Fibroblast of skin of scalp (primary cell): ENCODE measurements at regions not wholly inside any gene's neighbourhood (a gene's known extent, or its start where the extent isn't known, plus 50 kb on each side); places are given as distances from the start of the nearest gene placed in this dataset.
"Not testable (repeated sequence)": the region's sequence is repeated elsewhere in the genome, so short reads cannot be mapped to it uniquely, and the experiment has no call there.

Experiments used
- DNase-seq: peaks from one replicate; pipeline ENCODE4 v3.0.0-alpha.2; 2013

GRCh38 chr3:28951772-28952556 lies 328.9 kb upstream of the RBMS3 start:
- DNase-seq: no peak

GRCh38 chr3:28958656-28959055 lies 322.2 kb upstream of the RBMS3 start:
- DNase-seq: no peak

GRCh38 chr3:28971156-28971555 lies 309.7 kb upstream of the RBMS3 start:
- peak; percentile 22 for DNase-seq

- DNase-seq: peak; percentile 49
Measured at GRCh38 chr3:28972921-28973320, 307.9 kb upstream of the RBMS3 start.

- DNase-seq: peak; percentile 41
Measured at GRCh38 chr3:28973609-28974008, 307.3 kb upstream of the RBMS3 start.

GRCh38 chr3:28978092-28978491 lies 302.8 kb upstream of the RBMS3 start:
- no peak for DNase-seq

- DNase-seq: no peak
Measured at GRCh38 chr3:28980131-28980530, 300.7 kb upstream of the RBMS3 start.

GRCh38 chr3:28980631-28981030 lies 300.2 kb upstream of the RBMS3 start:
- no peak for DNase-seq

- no peak for DNase-seq
Measured at GRCh38 chr3:28982906-28983305, 298.0 kb upstream of the RBMS3 start.

- no peak for DNase-seq
Measured at GRCh38 chr3:28986922-28987321, 293.9 kb upstream of the RBMS3 start.

- DNase-seq: no peak
Measured at GRCh38 chr3:28989646-28990089, 291.2 kb upstream of the RBMS3 start.

GRCh38 chr3:28994161-28994905 lies 286.5 kb upstream of the RBMS3 start:
- DNase-seq: no peak

GRCh38 chr3:29004885-29005599 lies 275.8 kb upstream of the RBMS3 start:
- no peak for DNase-seq

- no peak for DNase-seq
Measured at GRCh38 chr3:29005862-29006261, 275.0 kb upstream of the RBMS3 start.

GRCh38 chr3:29011441-29011840 lies 269.4 kb upstream of the RBMS3 start:
- DNase-seq: no peak

- no peak for DNase-seq
Measured at GRCh38 chr3:29011966-29012365, 268.9 kb upstream of the RBMS3 start.

GRCh38 chr3:29022976-29023375 lies 257.9 kb upstream of the RBMS3 start:
- no peak for DNase-seq

GRCh38 chr3:29026286-29026685 lies 254.6 kb upstream of the RBMS3 start:
- DNase-seq: no peak

GRCh38 chr3:29026959-29027358 lies 253.9 kb upstream of the RBMS3 start:
- peak; percentile 5 for DNase-seq

- not testable (repeated sequence) for DNase-seq
Measured at GRCh38 chr3:29031175-29031574, 249.7 kb upstream of the RBMS3 start.

- DNase-seq: no peak
Measured at GRCh38 chr3:29033511-29033910, 247.4 kb upstream of the RBMS3 start.

GRCh38 chr3:29050155-29050554 lies 230.7 kb upstream of the RBMS3 start:
- no peak for DNase-seq

- DNase-seq: peak; percentile 79
Measured at GRCh38 chr3:29057326-29057725, 223.5 kb upstream of the RBMS3 start.
